Hematopoietic multipotent progenitor cell (in vitro differentiated cells): ENCODE measurements at regions not wholly inside any gene's neighbourhood (a gene's known extent, or its start where the extent isn't known, plus 50 kb on each side); places are given as distances from the start of the nearest gene placed in this dataset.

Experiments used
- DNase-seq, 3 donors: peaks; one replicate each; pipeline ENCODE4 v3.0.0-alpha.2; 2011 to 2015; ENCODE audit warnings: low read depth in 2 of 3, low spot score in 2 of 3

- no peak for DNase-seq
Observed at GRCh38 chr10:63735305-63735704, 214.1 kb downstream of the REEP3 start.

GRCh38 chr10:63738410-63738809 lies 217.2 kb downstream of the REEP3 start:
- DNase-seq = no peak

- peak in 1 of 3 donors; percentile 4 for DNase-seq
Observed at GRCh38 chr10:63744060-63744941, 223.1 kb downstream of the REEP3 start.

- no peak for DNase-seq
Observed at GRCh38 chr10:63749915-63750314, 228.7 kb downstream of the REEP3 start.

GRCh38 chr10:63751836-63752235 lies 230.6 kb downstream of the REEP3 start:
- DNase-seq = no peak

GRCh38 chr10:63752318-63752717 lies 231.1 kb downstream of the REEP3 start:
- DNase-seq = no peak

- no peak for DNase-seq
Observed at GRCh38 chr10:63753808-63754207, 232.6 kb downstream of the REEP3 start.

- no peak for DNase-seq
Observed at GRCh38 chr10:63755441-63755840, 234.2 kb downstream of the REEP3 start.

- no peak for DNase-seq
Observed at GRCh38 chr10:63757067-63757466, 235.9 kb downstream of the REEP3 start.

GRCh38 chr10:63758080-63758479 lies 236.9 kb downstream of the REEP3 start:
- no peak for DNase-seq

- no peak for DNase-seq
Observed at GRCh38 chr10:63759335-63759734, 238.1 kb downstream of the REEP3 start.

- DNase-seq = no peak
Observed at GRCh38 chr10:63760034-63760707, 239.0 kb downstream of the REEP3 start.

GRCh38 chr10:63760708-63761047 lies 239.5 kb downstream of the REEP3 start:
- no peak for DNase-seq

GRCh38 chr10:63761243-63761642 lies 240.0 kb downstream of the REEP3 start:
- DNase-seq = no peak

GRCh38 chr10:63763744-63764143 lies 242.5 kb downstream of the REEP3 start:
- DNase-seq = no peak

- DNase-seq = no peak
Observed at GRCh38 chr10:63765126-63765525, 243.9 kb downstream of the REEP3 start.

GRCh38 chr10:63766745-63767137 lies 245.5 kb downstream of the REEP3 start:
- DNase-seq = no peak

- DNase-seq = peak in 1 of 3 donors; percentile 22
Observed at GRCh38 chr10:63767138-63767801, 246.1 kb downstream of the REEP3 start.

- DNase-seq = no peak
Observed at GRCh38 chr10:63769367-63769766, 248.2 kb downstream of the REEP3 start.

GRCh38 chr10:63770523-63770922 lies 249.3 kb downstream of the REEP3 start:
- DNase-seq = no peak

GRCh38 chr10:63772491-63772890 lies 251.3 kb downstream of the REEP3 start:
- no peak for DNase-seq

GRCh38 chr10:63773106-63773505 lies 251.9 kb downstream of the REEP3 start:
- DNase-seq = no peak
